BLaER1 treated with 17β-estradiol and CSF1 and Interleukin-3, amounts not matched to agents 10 nM and 100 nM (cell line): ENCODE measurements at regions not wholly inside any gene's neighbourhood (a gene's known extent, or its start where the extent isn't known, plus 50 kb on each side); places are given as distances from the start of the nearest gene placed in this dataset.
A peak's percentile ranks its signal among the peaks of the same experiment; 100 is the strongest.

Experiments used
- H3K27ac ChIP-seq, 11 experiments: shearing (Covaris generic); formaldehyde crosslinking; 2 replicates each; pipeline ENCODE4 v1.8.1; 2022
- H3K27me3 ChIP-seq, 11 experiments: shearing (Covaris generic); formaldehyde crosslinking; 2 replicates each; pipeline ENCODE4 v1.8.1; 2022
- H3K36me3 ChIP-seq, 11 experiments: shearing (Covaris generic); formaldehyde crosslinking; 2 replicates each; pipeline ENCODE4 v1.8.1; 2022
- H3K4me1 ChIP-seq, 10 experiments: shearing (Covaris generic); formaldehyde crosslinking; 2 replicates each; pipeline ENCODE4 v1.8.1; 2022
- H3K4me2 ChIP-seq, 11 experiments: shearing (Covaris generic); formaldehyde crosslinking; 2 replicates each; pipeline ENCODE4 v1.8.1; 2022
- H3K4me3 ChIP-seq, 10 experiments: shearing (Covaris generic); formaldehyde crosslinking; 2 replicates each; pipeline ENCODE4 v1.8.1; 2022
- H3K9ac ChIP-seq, 11 experiments: shearing (Covaris generic); formaldehyde crosslinking; 2 replicates each; pipeline ENCODE4 v1.8.1; 2022
- H3K9me3 ChIP-seq, 11 experiments: shearing (Covaris generic); formaldehyde crosslinking; replicated peaks in 1 of 11; 2 replicates each; pipeline ENCODE4 v1.8.1; 2022
- H4K20me1 ChIP-seq, 11 experiments: shearing (Covaris generic); formaldehyde crosslinking; 2 replicates each; pipeline ENCODE4 v1.8.1; 2022
- Cebpa-rat ChIP-seq, 11 experiments: shearing (Covaris generic); IDR thresholded peaks; 2 replicates each; pipeline ENCODE4 v1.8.1; 2022

GRCh38 chr6:99129835-99130234 is 182.1 kb upstream of the FBXL4 start:
- Histone ChIP-seq H3K27ac (peak overlapping the region in 1 of 11 experiments; percentile 1; a peak in 2 of 22 replicates), H3K36me3 (no peaks in the 10 kb centered on the region), H3K4me2 (peak overlapping the region in 3 of 11 experiments; percentile 19 to 63 (median 58); a peak in 5 of 22 replicates), H3K9me3 (no peaks in the 10 kb centered on the region), H3K27me3 (no peaks in the 10 kb centered on the region), H3K4me1 (peaks cover 0 to 21% (median 0%) of the 10 kb centered on the region in 10 experiments; a peak in 6 of 20 replicates), H3K4me3 (no peak overlapping the region), H4K20me1 (no peaks in the 10 kb centered on the region), H3K9ac (no peak overlapping the region)
- TF ChIP-seq Cebpa-rat (IDR thresholded peaks at IDR 0.05), result no peak

- H4K20me1 ChIP-seq, result no peaks in the 10 kb centered on the region
- H3K4me3 ChIP-seq, result no peak overlapping the region
- no peaks in the 10 kb centered on the region for H3K4me1 ChIP-seq
- H3K36me3 ChIP-seq, result no peaks in the 10 kb centered on the region
- TF ChIP-seq Cebpa-rat (IDR thresholded peaks at IDR 0.05), result no peak
- no peak overlapping the region for H3K9ac ChIP-seq
- no peak overlapping the region for H3K27ac ChIP-seq
- H3K4me2 ChIP-seq, result no peak overlapping the region
- H3K27me3 ChIP-seq, result no peaks in the 10 kb centered on the region
- no peaks in the 10 kb centered on the region for H3K9me3 ChIP-seq
Measured at GRCh38 chr6:99121748-99122147, 174.0 kb upstream of the FBXL4 start.

GRCh38 chr6:99120641-99121040 is 172.9 kb upstream of the FBXL4 start:
- no peak overlapping the region for H3K4me2 ChIP-seq
- no peak overlapping the region for H3K4me3 ChIP-seq
- no peak overlapping the region for H3K9ac ChIP-seq

GRCh38 chr6:99119109-99120031 is 171.6 kb upstream of the FBXL4 start:
- Histone ChIP-seq H3K4me2 (no peak overlapping the region), H3K36me3 (no peaks in the 10 kb centered on the region), H3K9ac (no peak overlapping the region), H3K27me3 (no peaks in the 10 kb centered on the region), H3K4me3 (no peak overlapping the region), H3K9me3 (no peaks in the 10 kb centered on the region), H3K4me1 (no peaks in the 10 kb centered on the region), H3K27ac (no peak overlapping the region), H4K20me1 (no peaks in the 10 kb centered on the region)
- no peak for TF ChIP-seq Cebpa-rat (IDR thresholded peaks at IDR 0.05)

More at GRCh38 chr6:99120641-99121040, 172.9 kb upstream of the FBXL4 start:
- Histone ChIP-seq H4K20me1 (no peaks in the 10 kb centered on the region), H3K36me3 (no peaks in the 10 kb centered on the region), H3K27ac (no peak overlapping the region), H3K9me3 (no peaks in the 10 kb centered on the region), H3K27me3 (no peaks in the 10 kb centered on the region), H3K4me1 (no peaks in the 10 kb centered on the region)
- TF ChIP-seq Cebpa-rat (IDR thresholded peaks at IDR 0.05), result no peak

- no peak overlapping the region for H3K4me2 ChIP-seq
- no peaks in the 10 kb centered on the region for H4K20me1 ChIP-seq
- H3K9me3 ChIP-seq, result no peaks in the 10 kb centered on the region
- no peak overlapping the region for H3K27ac ChIP-seq
- TF ChIP-seq Cebpa-rat (IDR thresholded peaks at IDR 0.05), result no peak
- H3K9ac ChIP-seq, result no peak overlapping the region
- no peaks in the 10 kb centered on the region for H3K36me3 ChIP-seq
- H3K4me3 ChIP-seq, result no peak overlapping the region
- H3K27me3 ChIP-seq, result no peaks in the 10 kb centered on the region
- no peaks in the 10 kb centered on the region for H3K4me1 ChIP-seq
Measured at GRCh38 chr6:99114769-99115406, 167.1 kb upstream of the FBXL4 start.

- no peaks in the 10 kb centered on the region for H3K27me3 ChIP-seq
- H3K4me1 ChIP-seq, result no peaks in the 10 kb centered on the region
- no peak for TF ChIP-seq Cebpa-rat (IDR thresholded peaks at IDR 0.05)
Measured at GRCh38 chr6:99111590-99111989, 163.8 kb upstream of the FBXL4 start.

GRCh38 chr6:99110029-99110428 is 162.3 kb upstream of the FBXL4 start:
- no peak overlapping the region for H3K27ac ChIP-seq
- no peaks in the 10 kb centered on the region for H4K20me1 ChIP-seq
- H3K9ac ChIP-seq, result no peak overlapping the region
- H3K4me3 ChIP-seq, result no peak overlapping the region
- H3K4me1 ChIP-seq, result no peaks in the 10 kb centered on the region
- TF ChIP-seq Cebpa-rat (IDR thresholded peaks at IDR 0.05), result no peak
- H3K9me3 ChIP-seq, result no peaks in the 10 kb centered on the region
- no peak overlapping the region for H3K4me2 ChIP-seq
- no peaks in the 10 kb centered on the region for H3K36me3 ChIP-seq
- H3K27me3 ChIP-seq, result no peaks in the 10 kb centered on the region

More at GRCh38 chr6:99111590-99111989, 163.8 kb upstream of the FBXL4 start:
- Histone ChIP-seq H3K36me3 (no peaks in the 10 kb centered on the region), H3K9me3 (no peaks in the 10 kb centered on the region), H4K20me1 (no peaks in the 10 kb centered on the region), H3K4me2 (no peak overlapping the region), H3K9ac (no peak overlapping the region), H3K4me3 (no peak overlapping the region), H3K27ac (no peak overlapping the region)

GRCh38 chr6:99104218-99104617 is 156.5 kb upstream of the FBXL4 start:
- H3K27me3 ChIP-seq, result no peaks in the 10 kb centered on the region
- H3K4me3 ChIP-seq, result no peak overlapping the region
- H4K20me1 ChIP-seq, result no peaks in the 10 kb centered on the region
- no peaks in the 10 kb centered on the region for H3K36me3 ChIP-seq
- no peaks in the 10 kb centered on the region for H3K4me1 ChIP-seq
- TF ChIP-seq Cebpa-rat (IDR thresholded peaks at IDR 0.05), result no peak
- H3K27ac ChIP-seq, result no peak overlapping the region
- H3K9me3 ChIP-seq, result no peaks in the 10 kb centered on the region
- no peak overlapping the region for H3K9ac ChIP-seq
- no peak overlapping the region for H3K4me2 ChIP-seq

GRCh38 chr6:99099243-99099642 is 151.5 kb upstream of the FBXL4 start:
- no peaks in the 10 kb centered on the region for H3K27me3 ChIP-seq
- no peaks in the 10 kb centered on the region for H3K36me3 ChIP-seq
- H3K4me1 ChIP-seq, result peaks cover 1 to 5% (median 4%) of the 10 kb centered on the region in 10 experiments; a peak in 19 of 20 replicates
- TF ChIP-seq Cebpa-rat (IDR thresholded peaks at IDR 0.05), result no peak
- no peak overlapping the region for H3K9ac ChIP-seq
- no peak overlapping the region for H3K4me2 ChIP-seq
- H3K4me3 ChIP-seq, result no peak overlapping the region
- H4K20me1 ChIP-seq, result no peaks in the 10 kb centered on the region
- H3K27ac ChIP-seq, result no peak overlapping the region
- H3K9me3 ChIP-seq, result no peaks in the 10 kb centered on the region
